Mesenchymal stem cell (in vitro differentiated cells and primary cell): ENCODE measurements at regions not wholly inside any gene's neighbourhood (a gene's known extent, or its start where the extent isn't known, plus 50 kb on each side); places are given as distances from the start of the nearest gene placed in this dataset.

Experiments used
- DNase-seq: peaks from one replicate; pipeline ENCODE4 v3.0.0-alpha.2; 2013
- H2AFZ ChIP-seq: one replicate; pipeline ENCODE4 v1.6.1; 2013; ENCODE audit warnings: low read depth, mild to moderate bottlenecking, control low read depth, inconsistent platforms, low read length, moderate library complexity
- H2AK5ac ChIP-seq: 2 replicates; pipeline ENCODE4 v1.6.1; 2013; ENCODE audit warnings: low read length, moderate library complexity, mild to moderate bottlenecking, inconsistent platforms; ENCODE audit not compliant: severe bottlenecking
- H2BK120ac ChIP-seq: one replicate; pipeline ENCODE4 v1.6.1; 2013; ENCODE audit warnings: low read depth, mild to moderate bottlenecking, inconsistent platforms, low read length, moderate library complexity
- H2BK12ac ChIP-seq, 2 experiments: one replicate each; pipeline ENCODE4 v1.6.1; 2013; ENCODE audit warnings: inconsistent platforms in 2 of 2, low read length in 2 of 2, mild to moderate bottlenecking in 2 of 2, moderate library complexity in 2 of 2, control low read depth in 1 of 2
- H2BK15ac ChIP-seq: one replicate; pipeline ENCODE4 v1.6.1; 2013; ENCODE audit warnings: mild to moderate bottlenecking, low read depth, inconsistent platforms; ENCODE audit not compliant: poor library complexity, severe bottlenecking
- H2BK5ac ChIP-seq: 2 replicates; pipeline ENCODE4 v1.6.1; 2013; ENCODE audit warnings: low read depth, mild to moderate bottlenecking, low read length, control low read depth, inconsistent platforms; ENCODE audit not compliant: poor library complexity, severe bottlenecking
- H3K14ac ChIP-seq, 2 experiments: one replicate each; pipeline ENCODE4 v1.6.1; 2013; ENCODE audit warnings: inconsistent platforms in 2 of 2, low read length in 2 of 2, control low read depth in 1 of 2, mild to moderate bottlenecking in 1 of 2, moderate library complexity in 1 of 2
- H3K18ac ChIP-seq, 2 experiments: one replicate each; pipeline ENCODE4 v1.6.1; 2013; ENCODE audit warnings: inconsistent platforms in 2 of 2, low read length in 2 of 2, control low read depth in 1 of 2, low read depth in 1 of 2, mild to moderate bottlenecking in 1 of 2
- H3K23ac ChIP-seq, 2 experiments: one replicate each; pipeline ENCODE4 v1.6.1; 2013; ENCODE audit warnings: inconsistent platforms in 2 of 2, low read length in 2 of 2, mild to moderate bottlenecking in 2 of 2, moderate library complexity in 2 of 2, control low read depth in 1 of 2
- H3K27ac ChIP-seq: 2 replicates; pipeline ENCODE4 v1.5.1; 2013; ENCODE audit warnings: mild to moderate bottlenecking, moderate library complexity, low read length, control low read depth, inconsistent platforms; ENCODE audit not compliant: poor library complexity, severe bottlenecking
- H3K27me3 ChIP-seq, 2 experiments: 2 replicates each; pipeline versions ENCODE4 v1.6.1 to v1.7.0; 2013; ENCODE audit warnings: low read length in 2 of 2, mild to moderate bottlenecking in 2 of 2, moderate library complexity in 2 of 2, control low read depth in 1 of 2, inconsistent platforms in 1 of 2; ENCODE audit not compliant: control insufficient read depth in 1 of 2, insufficient read depth in 1 of 2
- H3K36me3 ChIP-seq, 2 experiments: 2 replicates each; pipeline versions ENCODE4 v1.6.1 to v1.7.0; 2013; ENCODE audit warnings: low read length in 2 of 2, control low read depth in 1 of 2, inconsistent platforms in 1 of 2, low read depth in 1 of 2, mild to moderate bottlenecking in 1 of 2; ENCODE audit not compliant: insufficient read depth in 2 of 2, control insufficient read depth in 1 of 2
- H3K4ac ChIP-seq, 2 experiments: one replicate each; pipeline ENCODE4 v1.6.1; 2013; ENCODE audit warnings: inconsistent platforms in 2 of 2, low read length in 2 of 2, mild to moderate bottlenecking in 2 of 2, moderate library complexity in 2 of 2, control low read depth in 1 of 2, low read depth in 1 of 2
- H3K4me1 ChIP-seq: 2 replicates; pipeline ENCODE4 v1.6.1; 2013; ENCODE audit warnings: low read depth, low read length, control low read depth; ENCODE audit not compliant: control insufficient read depth, insufficient read depth
- H3K4me2 ChIP-seq: 2 replicates; pipeline ENCODE4 v1.6.1; 2013; ENCODE audit warnings: low read length, mild to moderate bottlenecking, inconsistent platforms; ENCODE audit not compliant: poor library complexity, severe bottlenecking
- H3K4me3 ChIP-seq, 2 experiments: 2 replicates each; pipeline versions ENCODE4 v1.5.1 to v1.7.0; 2013; ENCODE audit warnings: low read length in 2 of 2, mild to moderate bottlenecking in 2 of 2, control low read depth in 1 of 2, low read depth in 1 of 2; ENCODE audit not compliant: insufficient read depth in 1 of 2
- H3K79me1 ChIP-seq: replicated peaks from 2 replicates; pipeline ENCODE4 v1.6.1; 2013; ENCODE audit warnings: mild to moderate bottlenecking, control low read depth, low read length, inconsistent platforms; ENCODE audit not compliant: poor library complexity, severe bottlenecking
- H3K9ac ChIP-seq: 2 replicates; pipeline ENCODE4 v1.7.0; 2013; ENCODE audit warnings: mild to moderate bottlenecking, low read length, moderate library complexity
- H3K9me3 ChIP-seq: 2 replicates; pipeline ENCODE4 v1.7.0; 2013; ENCODE audit warnings: mild to moderate bottlenecking, low read length; ENCODE audit not compliant: control insufficient read depth
- H4K8ac ChIP-seq: one replicate; pipeline ENCODE4 v1.6.1; 2013; ENCODE audit warnings: inconsistent platforms, mild to moderate bottlenecking, low read length, moderate library complexity
- H4K91ac ChIP-seq: one replicate; pipeline ENCODE4 v1.6.1; 2013; ENCODE audit warnings: mild to moderate bottlenecking, low read length, inconsistent platforms
- WGBS: methylation state at CpG from one replicate; pipeline ENCODE4 v1.1.7; 2013; ENCODE audit warnings: mixed read lengths; 5-methylcytosine and 5-hydroxymethylcytosine counted together

- H2AK5ac ChIP-seq = no peak overlapping the region
- 63% methylated on average over 3 of the region's 4 CpGs for WGBS
- DNase-seq = no peak
These were observed 116.9 kb downstream of the KCTD12 start for GRCh38 chr13:76769271-76769791.

GRCh38 chr13:76768384-76768783 is 117.8 kb downstream of the KCTD12 start:
- 100% methylated on average over 1 of the region's 1 CpG for WGBS
- H3K27me3 ChIP-seq = no peaks in the 10 kb centered on the region
- no peak overlapping the region for H3K9ac ChIP-seq
- H3K36me3 ChIP-seq = no peaks in the 10 kb centered on the region
- H4K91ac ChIP-seq = no peak overlapping the region
- H3K79me1 ChIP-seq = no peaks in the 10 kb centered on the region
- H2BK120ac ChIP-seq = no peak overlapping the region
- no peak overlapping the region for H3K23ac ChIP-seq
- H3K4me3 ChIP-seq = no peak overlapping the region
- H2AK5ac ChIP-seq = no peak overlapping the region
- H3K14ac ChIP-seq = no peak overlapping the region
- no peak overlapping the region for H4K8ac ChIP-seq
- H2BK5ac ChIP-seq = no peak overlapping the region
- no peak overlapping the region for H2BK12ac ChIP-seq
- no peak for DNase-seq
- no peaks in the 10 kb centered on the region for H3K9me3 ChIP-seq
- no peaks in the 10 kb centered on the region for H3K4me1 ChIP-seq
- H3K4ac ChIP-seq = no peak overlapping the region
- H3K27ac ChIP-seq = no peak overlapping the region
- no peak overlapping the region for H3K18ac ChIP-seq
- no peak overlapping the region for H3K4me2 ChIP-seq
- H2BK15ac ChIP-seq = no peak overlapping the region
- no peak overlapping the region for H2AFZ ChIP-seq

More at GRCh38 chr13:76769271-76769791, 116.9 kb downstream of the KCTD12 start:
- no peaks in the 10 kb centered on the region for H3K4me1 ChIP-seq
- H3K23ac ChIP-seq = no peak overlapping the region
- H3K27ac ChIP-seq = no peak overlapping the region
- H3K4me2 ChIP-seq = no peak overlapping the region
- H4K8ac ChIP-seq = no peak overlapping the region
- no peak overlapping the region for H3K18ac ChIP-seq
- H3K14ac ChIP-seq = no peak overlapping the region
- H3K36me3 ChIP-seq = no peaks in the 10 kb centered on the region
- no peak overlapping the region for H2AFZ ChIP-seq
- no peaks in the 10 kb centered on the region for H3K79me1 ChIP-seq
- no peaks in the 10 kb centered on the region for H3K27me3 ChIP-seq
- H3K4ac ChIP-seq = no peak overlapping the region
- no peak overlapping the region for H2BK12ac ChIP-seq
- no peak overlapping the region for H3K9ac ChIP-seq
- no peak overlapping the region for H3K4me3 ChIP-seq
- H2BK15ac ChIP-seq = no peak overlapping the region
- H4K91ac ChIP-seq = no peak overlapping the region
- H2BK5ac ChIP-seq = no peak overlapping the region
- no peaks in the 10 kb centered on the region for H3K9me3 ChIP-seq
- H2BK120ac ChIP-seq = no peak overlapping the region

- Histone ChIP-seq H2BK120ac (no peak overlapping the region), H2AFZ (no peak overlapping the region), H3K4me2 (no peak overlapping the region), H3K27ac (no peak overlapping the region), H3K4me3 (peak overlapping the region in 1 of 2 experiments; percentile 46), H2BK12ac (no peak overlapping the region), H2BK15ac (no peak overlapping the region), H3K4me1 (no peaks in the 10 kb centered on the region), H3K23ac (no peak overlapping the region), H3K36me3 (no peaks in the 10 kb centered on the region), H4K91ac (no peak overlapping the region), H3K9ac (no peak overlapping the region), H4K8ac (no peak overlapping the region), H2AK5ac (no peak overlapping the region), H3K4ac (no peak overlapping the region), H2BK5ac (no peak overlapping the region), H3K14ac (no peak overlapping the region), H3K18ac (no peak overlapping the region), H3K27me3 (no peaks in the 10 kb centered on the region), H3K9me3 (no peaks in the 10 kb centered on the region), H3K79me1 (no peaks in the 10 kb centered on the region)
- 95% methylated on average over 1 of the region's 1 CpG for WGBS
- DNase-seq = no peak
These were observed 121.3 kb downstream of the KCTD12 start for GRCh38 chr13:76764916-76765315.

GRCh38 chr13:76764429-76764828 is 121.8 kb downstream of the KCTD12 start:
- H3K4ac ChIP-seq = no peak overlapping the region
- H2BK5ac ChIP-seq = no peak overlapping the region
- no peak overlapping the region for H2BK15ac ChIP-seq
- H4K91ac ChIP-seq = no peak overlapping the region
- no peaks in the 10 kb centered on the region for H3K27me3 ChIP-seq
- H3K23ac ChIP-seq = no peak overlapping the region
- no peak overlapping the region for H4K8ac ChIP-seq
- peak overlapping the region in 1 of 2 experiments; percentile 46 for H3K4me3 ChIP-seq
- H2BK120ac ChIP-seq = no peak overlapping the region
- no peak overlapping the region for H2BK12ac ChIP-seq
- no peaks in the 10 kb centered on the region for H3K79me1 ChIP-seq
- no peak overlapping the region for H3K4me2 ChIP-seq
- H2AK5ac ChIP-seq = no peak overlapping the region
- no peak overlapping the region for H3K18ac ChIP-seq
- no peak for DNase-seq
- H3K9me3 ChIP-seq = no peaks in the 10 kb centered on the region
- no peaks in the 10 kb centered on the region for H3K36me3 ChIP-seq
- no peak overlapping the region for H3K9ac ChIP-seq
- WGBS = 57% methylated on average over 1 of the region's 1 CpG
- peak overlapping the region in 1 of 2 experiments; percentile 64 for H3K14ac ChIP-seq
- H2AFZ ChIP-seq = no peak overlapping the region
- H3K4me1 ChIP-seq = no peaks in the 10 kb centered on the region
- no peak overlapping the region for H3K27ac ChIP-seq
